Spleen (tissue), 7 donors: ENCODE measurements at regions not wholly inside any gene's neighbourhood (a gene's known extent, or its start where the extent isn't known, plus 50 kb on each side); places are given as distances from the start of the nearest gene placed in this dataset.

ENCODE experiments used
- POLR2AphosphoS5 ChIP-seq, 3 donors: sonication (generic); formaldehyde crosslinking; IDR thresholded peaks; one replicate each; pipeline ENCODE4 v1.5.1; 2017; ENCODE audit warnings: antibody characterized with exemption in 3 of 3
- TF ChIP-seq, protein P1 (sequence below), 11 experiments: fragments of 200-600 bp in 7 of 11; fragments of 450-650 bp in 4 of 11; sonication (generic) in 4 of 11; IDR thresholded peaks in 8 of 11; conservative IDR thresholded peaks in 3 of 11; 1 replicate in 7 of 11; 2 replicates in 4 of 11; pipeline versions ENCODE4 v1.4.0 to v1.8.0; 2016 to 2021; ENCODE audit warnings: antibody characterized with exemption in 11 of 11, inconsistent platforms in 4 of 11, mild to moderate bottlenecking in 1 of 11
- donor health status: DM: no; HTN: no; CAD: no; lungs with moderate emphysema.
- donor health status: DM: no; HTN: no; CAD: no.
- donor health status: DM: no; HTN: no; CAD: no.

DNA sequence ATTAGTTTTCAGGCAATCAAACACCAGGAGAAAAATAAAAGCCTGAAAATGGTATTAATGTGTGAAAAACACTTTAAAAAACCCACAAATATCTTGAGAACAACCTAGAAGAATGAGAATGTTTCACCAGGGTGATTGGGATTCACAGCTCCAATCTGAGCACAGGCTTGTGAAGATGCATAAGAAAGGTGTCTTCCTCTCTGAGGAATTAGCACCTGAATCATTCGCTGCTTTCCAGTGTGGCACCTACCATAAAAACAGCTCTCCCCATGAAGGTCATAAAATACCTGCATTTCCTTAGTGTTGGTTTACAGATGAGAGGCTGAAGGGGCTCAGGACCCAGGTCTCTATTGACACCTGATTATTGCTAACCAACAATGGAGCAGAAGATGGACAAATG lies 499.7 kb upstream of the KLHL29 start:
- TF ChIP-seq, protein P1, sequence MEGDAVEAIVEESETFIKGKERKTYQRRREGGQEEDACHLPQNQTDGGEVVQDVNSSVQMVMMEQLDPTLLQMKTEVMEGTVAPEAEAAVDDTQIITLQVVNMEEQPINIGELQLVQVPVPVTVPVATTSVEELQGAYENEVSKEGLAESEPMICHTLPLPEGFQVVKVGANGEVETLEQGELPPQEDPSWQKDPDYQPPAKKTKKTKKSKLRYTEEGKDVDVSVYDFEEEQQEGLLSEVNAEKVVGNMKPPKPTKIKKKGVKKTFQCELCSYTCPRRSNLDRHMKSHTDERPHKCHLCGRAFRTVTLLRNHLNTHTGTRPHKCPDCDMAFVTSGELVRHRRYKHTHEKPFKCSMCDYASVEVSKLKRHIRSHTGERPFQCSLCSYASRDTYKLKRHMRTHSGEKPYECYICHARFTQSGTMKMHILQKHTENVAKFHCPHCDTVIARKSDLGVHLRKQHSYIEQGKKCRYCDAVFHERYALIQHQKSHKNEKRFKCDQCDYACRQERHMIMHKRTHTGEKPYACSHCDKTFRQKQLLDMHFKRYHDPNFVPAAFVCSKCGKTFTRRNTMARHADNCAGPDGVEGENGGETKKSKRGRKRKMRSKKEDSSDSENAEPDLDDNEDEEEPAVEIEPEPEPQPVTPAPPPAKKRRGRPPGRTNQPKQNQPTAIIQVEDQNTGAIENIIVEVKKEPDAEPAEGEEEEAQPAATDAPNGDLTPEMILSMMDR (IDR thresholded peaks at IDR 0.05 in 8 of 11, conservative IDR thresholded peaks at IDR 0.05 in 3 of 11), result no peak
- no peak for TF ChIP-seq POLR2AphosphoS5 (IDR thresholded peaks at IDR 0.05)
